MM.1S (cell line): ENCODE measurements at regions not wholly inside any gene's neighbourhood (a gene's known extent, or its start where the extent isn't known, plus 50 kb on each side); places are given as distances from the start of the nearest gene placed in this dataset.

ENCODE experiments used
- DNase-seq: peaks from one replicate; pipeline ENCODE4 v3.0.0-alpha.2; 2015
- H2AFZ ChIP-seq: fragments of 300-600 bp; sonication (generic); 2 replicates; pipeline ENCODE4 v1.6.0; 2016; ENCODE audit warnings: antibody characterized with exemption, low read length
- H3F3A ChIP-seq: fragments of 300-600 bp; sonication (generic); 2 replicates; pipeline ENCODE4 v1.6.1; 2016; ENCODE audit warnings: mild to moderate bottlenecking, antibody characterized with exemption, low read length, moderate library complexity, mixed read lengths; ENCODE audit not compliant: insufficient read depth
- H3K27ac ChIP-seq: fragments of 300-600 bp; sonication (generic); 2 replicates; pipeline ENCODE4 v1.5.1; 2016; ENCODE audit warnings: mild to moderate bottlenecking, low read length
- H3K27me3 ChIP-seq: fragments of 300-600 bp; sonication (generic); replicated peaks from 2 replicates; pipeline ENCODE4 v1.6.0; 2016; ENCODE audit warnings: low read length; ENCODE audit not compliant: insufficient read depth
- H3K36me3 ChIP-seq: fragments of 300-600 bp; sonication (generic); replicated peaks from 2 replicates; pipeline ENCODE4 v1.6.1; 2016; ENCODE audit warnings: mild to moderate bottlenecking, low read length, mixed read lengths; ENCODE audit not compliant: insufficient read depth
- H3K4me1 ChIP-seq: fragments of 300-600 bp; sonication (generic); 2 replicates; pipeline ENCODE4 v1.6.1; 2016; ENCODE audit warnings: low read length, mixed read lengths
- H3K4me2 ChIP-seq: fragments of 300-600 bp; sonication (generic); 2 replicates; pipeline ENCODE4 v1.6.0; 2016; ENCODE audit warnings: low read depth, low read length
- H3K4me3 ChIP-seq: fragments of 300-600 bp; sonication (generic); 2 replicates; pipeline ENCODE4 v1.5.1; 2016; ENCODE audit warnings: low read length, mixed read lengths
- H3K79me2 ChIP-seq: fragments of 300-600 bp; sonication (generic); 2 replicates; pipeline ENCODE4 v1.6.1; 2016; ENCODE audit warnings: mixed run types, low read length, mixed read lengths
- H3K9ac ChIP-seq: fragments of 300-600 bp; sonication (generic); 2 replicates; pipeline ENCODE4 v1.6.1; 2016; ENCODE audit warnings: low read length, mixed read lengths
- H3K9me2 ChIP-seq: fragments of 300-600 bp; sonication (generic); replicated peaks from 2 replicates; pipeline ENCODE4 v1.6.1; 2016; ENCODE audit warnings: mild to moderate bottlenecking, low read length, mixed read lengths; ENCODE audit not compliant: insufficient read depth
- H3K9me3 ChIP-seq: fragments of 300-600 bp; sonication (generic); replicated peaks from 2 replicates; pipeline ENCODE4 v1.6.1; 2016; ENCODE audit warnings: mild to moderate bottlenecking, low read length, mixed read lengths; ENCODE audit not compliant: insufficient read depth
- H4K20me1 ChIP-seq: fragments of 300-600 bp; sonication (generic); 2 replicates; pipeline ENCODE4 v1.6.1; 2016; ENCODE audit warnings: mild to moderate bottlenecking, low read length, moderate library complexity, mixed read lengths; ENCODE audit not compliant: insufficient read depth
- EZH2 ChIP-seq: fragments of 300-600 bp; sonication (generic); optimal IDR thresholded peaks from 2 replicates; pipeline ENCODE3; 2017; ENCODE audit warnings: low read depth, mild to moderate bottlenecking, antibody characterized with exemption, low read length, mixed read lengths
- EZH2phosphoT487 ChIP-seq: fragments of 300-600 bp; sonication (generic); IDR thresholded peaks from 2 replicates; pipeline ENCODE4 v1.6.1; 2018; ENCODE audit warnings: antibody characterized with exemption, low read length
- TF ChIP-seq, protein P1 (sequence below): fragments of 300-600 bp; sonication (generic); IDR thresholded peaks from 2 replicates; pipeline ENCODE4 v1.5.1; 2016; ENCODE audit warnings: antibody characterized with exemption, low read length, mixed read lengths

GRCh38 chr3:193053046-193053435 lies 135.4 kb upstream of the MB21D2 start:
- Histone ChIP-seq H3K9me3 (no peaks in the 10 kb centered on the region), H3K9me2 (no peaks in the 10 kb centered on the region), H3K9ac (no peak overlapping the region), H4K20me1 (no peaks in the 10 kb centered on the region), H3F3A (no peaks in the 10 kb centered on the region), H3K79me2 (no peaks in the 10 kb centered on the region), H3K27ac (no peak overlapping the region), H2AFZ (no peak overlapping the region), H3K36me3 (no peaks in the 10 kb centered on the region), H3K4me1 (no peaks in the 10 kb centered on the region), H3K4me3 (no peak overlapping the region), H3K27me3 (no peaks in the 10 kb centered on the region), H3K4me2 (no peak overlapping the region)
- TF ChIP-seq, protein P1, sequence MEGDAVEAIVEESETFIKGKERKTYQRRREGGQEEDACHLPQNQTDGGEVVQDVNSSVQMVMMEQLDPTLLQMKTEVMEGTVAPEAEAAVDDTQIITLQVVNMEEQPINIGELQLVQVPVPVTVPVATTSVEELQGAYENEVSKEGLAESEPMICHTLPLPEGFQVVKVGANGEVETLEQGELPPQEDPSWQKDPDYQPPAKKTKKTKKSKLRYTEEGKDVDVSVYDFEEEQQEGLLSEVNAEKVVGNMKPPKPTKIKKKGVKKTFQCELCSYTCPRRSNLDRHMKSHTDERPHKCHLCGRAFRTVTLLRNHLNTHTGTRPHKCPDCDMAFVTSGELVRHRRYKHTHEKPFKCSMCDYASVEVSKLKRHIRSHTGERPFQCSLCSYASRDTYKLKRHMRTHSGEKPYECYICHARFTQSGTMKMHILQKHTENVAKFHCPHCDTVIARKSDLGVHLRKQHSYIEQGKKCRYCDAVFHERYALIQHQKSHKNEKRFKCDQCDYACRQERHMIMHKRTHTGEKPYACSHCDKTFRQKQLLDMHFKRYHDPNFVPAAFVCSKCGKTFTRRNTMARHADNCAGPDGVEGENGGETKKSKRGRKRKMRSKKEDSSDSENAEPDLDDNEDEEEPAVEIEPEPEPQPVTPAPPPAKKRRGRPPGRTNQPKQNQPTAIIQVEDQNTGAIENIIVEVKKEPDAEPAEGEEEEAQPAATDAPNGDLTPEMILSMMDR: no peak
- TF ChIP-seq EZH2 (no peak), EZH2phosphoT487 (no peak)
- no peak for DNase-seq

DNA sequence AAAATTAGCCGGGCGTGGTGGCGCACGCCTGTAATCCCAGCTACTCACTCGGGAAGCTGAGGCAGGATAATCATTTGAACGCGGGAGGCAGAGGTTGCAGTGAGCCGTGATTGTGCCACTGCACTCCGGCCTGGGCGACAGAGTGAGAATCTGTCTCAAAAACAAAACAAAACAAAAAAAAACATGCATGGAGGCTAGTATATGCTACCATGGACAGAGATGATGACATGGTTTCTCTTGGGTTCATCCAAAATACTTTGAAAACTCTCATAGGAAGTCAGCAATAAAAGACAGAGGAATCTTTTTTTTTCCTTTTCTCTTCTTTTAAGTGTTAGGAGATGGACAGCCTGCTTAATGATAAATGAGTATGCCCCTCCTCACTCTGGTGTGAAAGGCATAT lies 137.7 kb upstream of the MB21D2 start:
- H3K9me2 ChIP-seq: no peaks in the 10 kb centered on the region
- H3K79me2 ChIP-seq: no peaks in the 10 kb centered on the region
- H3F3A ChIP-seq: no peaks in the 10 kb centered on the region
- no peaks in the 10 kb centered on the region for H3K36me3 ChIP-seq
- no peaks in the 10 kb centered on the region for H3K9me3 ChIP-seq
- no peaks in the 10 kb centered on the region for H3K4me1 ChIP-seq
- H3K4me2 ChIP-seq: no peak overlapping the region
- H2AFZ ChIP-seq: no peak overlapping the region
- DNase-seq: no peak
- no peaks in the 10 kb centered on the region for H4K20me1 ChIP-seq
- H3K9ac ChIP-seq: no peak overlapping the region
- H3K27me3 ChIP-seq: no peaks in the 10 kb centered on the region
- TF ChIP-seq EZH2phosphoT487 (no peak), EZH2 (no peak)
- TF ChIP-seq, protein P1: no peak
- no peak overlapping the region for H3K27ac ChIP-seq
- H3K4me3 ChIP-seq: no peak overlapping the region

- H3K36me3 ChIP-seq: no peaks in the 10 kb centered on the region
- no peaks in the 10 kb centered on the region for H4K20me1 ChIP-seq
- H3K4me3 ChIP-seq: no peak overlapping the region
- H3K79me2 ChIP-seq: no peaks in the 10 kb centered on the region
- H3K27me3 ChIP-seq: no peaks in the 10 kb centered on the region
- no peak overlapping the region for H3K4me2 ChIP-seq
- no peaks in the 10 kb centered on the region for H3F3A ChIP-seq
- H2AFZ ChIP-seq: no peak overlapping the region
- no peak overlapping the region for H3K9ac ChIP-seq
- no peaks in the 10 kb centered on the region for H3K9me2 ChIP-seq
- H3K4me1 ChIP-seq: no peaks in the 10 kb centered on the region
- TF ChIP-seq, protein P1: no peak
- TF ChIP-seq EZH2phosphoT487 (no peak), EZH2 (no peak)
- no peaks in the 10 kb centered on the region for H3K9me3 ChIP-seq
- H3K27ac ChIP-seq: no peak overlapping the region
- no peak for DNase-seq
Observed at GRCh38 chr3:193057616-193058015, 140.0 kb upstream of the MB21D2 start.
